Endodermal cell (in vitro differentiated cells): ENCODE measurements at regions not wholly inside any gene's neighbourhood (a gene's known extent, or its start where the extent isn't known, plus 50 kb on each side); places are given as distances from the start of the nearest gene placed in this dataset.
A peak's percentile ranks its signal among the peaks of the same experiment; 100 is the strongest.

ENCODE experiments used
- DNase-seq: peaks from one replicate; pipeline ENCODE4 v3.0.0-alpha.2; 2017
- H3K27ac ChIP-seq: 2 replicates; pipeline ENCODE4 v1.5.1; 2013; ENCODE audit warnings: mild to moderate bottlenecking, low read depth, low read length, moderate library complexity
- H3K27me3 ChIP-seq: 2 replicates; pipeline ENCODE4 v1.6.1; 2013; ENCODE audit warnings: mild to moderate bottlenecking, low read length, moderate library complexity; ENCODE audit not compliant: insufficient read depth, control insufficient read depth, poor library complexity, severe bottlenecking
- H3K36me3 ChIP-seq: 2 replicates; pipeline ENCODE4 v1.7.0; 2013; ENCODE audit warnings: mild to moderate bottlenecking, low read length, moderate library complexity; ENCODE audit not compliant: control insufficient read depth, insufficient read depth
- H3K4me1 ChIP-seq: one replicate; pipeline ENCODE4 v1.7.0; 2013; ENCODE audit warnings: low read length; ENCODE audit not compliant: control insufficient read depth, insufficient read depth
- H3K4me3 ChIP-seq: 2 replicates; pipeline ENCODE4 v1.5.1; 2013; ENCODE audit warnings: mild to moderate bottlenecking, low read length, moderate library complexity
- H3K9ac ChIP-seq: 2 replicates; pipeline ENCODE4 v1.6.1; 2013; ENCODE audit warnings: mild to moderate bottlenecking, low read length, moderate library complexity; ENCODE audit not compliant: poor library complexity, severe bottlenecking; ENCODE audit errors: extremely low read depth
- H3K9me3 ChIP-seq: 2 replicates; pipeline ENCODE4 v1.6.1; 2013; ENCODE audit warnings: mild to moderate bottlenecking, low read length, moderate library complexity; ENCODE audit not compliant: control insufficient read depth
- H3K27ac Mint-ChIP-seq: 2 replicates; pipeline ENCODE4 v1.8.0; 2020; ENCODE audit warnings: mixed read lengths
- H3K27me3 Mint-ChIP-seq: 2 replicates; pipeline ENCODE4 v1.8.0; 2021; ENCODE audit warnings: mild to moderate bottlenecking, mixed read lengths; ENCODE audit not compliant: insufficient read depth
- H3K36me3 Mint-ChIP-seq: 2 replicates; pipeline ENCODE4 v1.8.0; 2020; ENCODE audit warnings: low read depth, mixed read lengths
- H3K4me1 Mint-ChIP-seq: 2 replicates; pipeline ENCODE4 v1.8.0; 2020; ENCODE audit warnings: mixed read lengths
- H3K4me3 Mint-ChIP-seq: 2 replicates; pipeline ENCODE4 v1.8.0; 2020; ENCODE audit warnings: mild to moderate bottlenecking, moderate library complexity, mixed read lengths
- H3K9me3 Mint-ChIP-seq: 2 replicates; pipeline ENCODE4 v1.8.0; 2020; ENCODE audit warnings: mild to moderate bottlenecking, mixed read lengths
- CTCF ChIP-seq: fragments of 200-600 bp; sonication (generic); conservative IDR thresholded peaks from 2 replicates; pipeline ENCODE4 v1.5.0; 2021; ENCODE audit warnings: antibody characterized with exemption, mild to moderate bottlenecking
- WGBS, 2 experiments: methylation state at CpG; one replicate each; pipeline versions ENCODE4 v1.1.5 to v1.1.7; 2013; ENCODE audit warnings: missing lambda C conversion rate in 2 of 2, mixed read lengths in 1 of 2; ENCODE audit not compliant: insufficient coverage in 1 of 2, insufficient read length in 1 of 2; 5-methylcytosine and 5-hydroxymethylcytosine counted together

GRCh38 chr1:244964112-244964971 is 100.0 kb upstream of the HNRNPU start:
- H3K9me3 ChIP-seq = no peaks in the 10 kb centered on the region
- H3K9ac ChIP-seq = no peak overlapping the region
- 73 to 76% methylated on average over 3 to 11 of the region's 11 CpGs for WGBS, 2 experiments
- no peaks in the 10 kb centered on the region for H3K27me3 ChIP-seq
- no peak overlapping the region for H3K4me3 Mint-ChIP-seq
- H3K27ac ChIP-seq = no peak overlapping the region
- H3K36me3 ChIP-seq = no peaks in the 10 kb centered on the region
- H3K4me3 ChIP-seq = no peak overlapping the region
- TF ChIP-seq CTCF = no peak
- peak overlapping the region; percentile 69 for H3K27ac Mint-ChIP-seq
- H3K36me3 Mint-ChIP-seq = no peaks in the 10 kb centered on the region
- H3K4me1 ChIP-seq = no peaks in the 10 kb centered on the region
- peaks cover 32% of the 10 kb centered on the region for H3K4me1 Mint-ChIP-seq
- no peaks in the 10 kb centered on the region for H3K9me3 Mint-ChIP-seq
- H3K27me3 Mint-ChIP-seq = no peaks in the 10 kb centered on the region
- DNase-seq = no peak

GRCh38 chr1:244963231-244963826 is 99.0 kb upstream of the HNRNPU start:
- H3K4me3 Mint-ChIP-seq = no peak overlapping the region
- DNase-seq = no peak
- H3K27ac Mint-ChIP-seq = no peak overlapping the region
- peaks cover 24% of the 10 kb centered on the region for H3K4me1 Mint-ChIP-seq
- H3K27me3 Mint-ChIP-seq = no peaks in the 10 kb centered on the region
- H3K4me3 ChIP-seq = no peak overlapping the region
- H3K4me1 ChIP-seq = no peaks in the 10 kb centered on the region
- no peak for TF ChIP-seq CTCF
- no peaks in the 10 kb centered on the region for H3K27me3 ChIP-seq
- H3K27ac ChIP-seq = no peak overlapping the region
- no peaks in the 10 kb centered on the region for H3K36me3 Mint-ChIP-seq
- H3K9ac ChIP-seq = no peak overlapping the region
- 97% methylated on average over 6 to 7 of the region's 7 CpGs for WGBS, 2 experiments
- no peaks in the 10 kb centered on the region for H3K9me3 Mint-ChIP-seq
- H3K9me3 ChIP-seq = no peaks in the 10 kb centered on the region
- H3K36me3 ChIP-seq = no peaks in the 10 kb centered on the region

- no peaks in the 10 kb centered on the region for H3K9me3 Mint-ChIP-seq
- H3K36me3 Mint-ChIP-seq = no peaks in the 10 kb centered on the region
- WGBS, 2 experiments = 88 to 93% methylated on average over 3 of the region's 3 CpGs
- no peak for DNase-seq
- Histone ChIP-seq H3K27ac (no peak overlapping the region), H3K4me1 (no peaks in the 10 kb centered on the region), H3K9me3 (no peaks in the 10 kb centered on the region), H3K4me3 (no peak overlapping the region), H3K36me3 (no peaks in the 10 kb centered on the region), H3K9ac (no peak overlapping the region), H3K27me3 (no peaks in the 10 kb centered on the region)
- no peak for TF ChIP-seq CTCF
- H3K27me3 Mint-ChIP-seq = no peaks in the 10 kb centered on the region
- no peak overlapping the region for H3K27ac Mint-ChIP-seq
- H3K4me3 Mint-ChIP-seq = no peak overlapping the region
- peaks cover 21% of the 10 kb centered on the region for H3K4me1 Mint-ChIP-seq
Measured at GRCh38 chr1:244962130-244962529, 97.8 kb upstream of the HNRNPU start.
